GM10266 (cell line): ENCODE measurements at regions not wholly inside any gene's neighbourhood (a gene's known extent, or its start where the extent isn't known, plus 50 kb on each side); places are given as distances from the start of the nearest gene placed in this dataset.

Experiments
- DNase-seq: peaks from one replicate; pipeline ENCODE4 v3.0.0; 2012; ENCODE audit errors: extremely low spot score
- CTCF ChIP-seq: IDR thresholded peaks from 2 replicates; pipeline ENCODE4 v1.5.1; 2012; ENCODE audit warnings: mild to moderate bottlenecking, low read depth; ENCODE audit not compliant: control insufficient read depth, insufficient read depth; ENCODE audit errors: missing control alignments

GRCh38 chr16:64158941-64159588 is 962.8 kb downstream of the CDH11 start:
- no peak for TF ChIP-seq CTCF
- DNase-seq: no peak

- no peak for DNase-seq
- TF ChIP-seq CTCF: no peak
These were observed 968.1 kb downstream of the CDH11 start for GRCh38 chr16:64153718-64154117.

GRCh38 chr16:64151990-64152767 is 969.7 kb downstream of the CDH11 start:
- DNase-seq: no peak
- no peak for TF ChIP-seq CTCF

GRCh38 chr16:64150193-64150592 is 971.7 kb downstream of the CDH11 start:
- TF ChIP-seq CTCF: no peak
- DNase-seq: no peak

- TF ChIP-seq CTCF: no peak
These were observed 972.1 kb downstream of the CDH11 start for GRCh38 chr16:64149756-64150155.

GRCh38 chr16:64148356-64148755 is 973.5 kb downstream of the CDH11 start:
- TF ChIP-seq CTCF: no peak
- no peak for DNase-seq

More at GRCh38 chr16:64149756-64150155, 972.1 kb downstream of the CDH11 start:
- DNase-seq: no peak

GRCh38 chr16:64147941-64148340 is 973.9 kb downstream of the CDH11 start:
- TF ChIP-seq CTCF: no peak
- no peak for DNase-seq
